Thoracic aorta (tissue), 2 donors: ENCODE measurements at regions not wholly inside any gene's neighbourhood (a gene's known extent, or its start where the extent isn't known, plus 50 kb on each side); places are given as distances from the start of the nearest gene placed in this dataset.
"Not testable (repeated sequence)": the region's sequence is repeated elsewhere in the genome, so short reads cannot be mapped to it uniquely, and the experiment has no call there.

Experiments
- ATAC-seq: fragments of 150-250 bp; one replicate; pipeline ENCODE4 v1.8.0; 2017; ENCODE audit warnings: low read depth; ENCODE audit not compliant: insufficient number of reproducible peaks, low FRiP score
- DNase-seq: peaks from one replicate; pipeline ENCODE4 v3.0.0-alpha.2; 2020; ENCODE audit warnings: low spot score
- H3K27ac ChIP-seq, 2 donors: fragments of 200-600 bp; sonication (generic); 1 replicate in 1 of 2; 2 replicates in 1 of 2; pipeline ENCODE4 v1.5.1; 2016; ENCODE audit warnings: mild to moderate bottlenecking in 2 of 2, moderate library complexity in 2 of 2
- H3K27me3 ChIP-seq: fragments of 200-600 bp; sonication (generic); replicated peaks from 2 replicates; pipeline ENCODE4 v1.6.0; 2016; ENCODE audit warnings: mild to moderate bottlenecking; ENCODE audit not compliant: insufficient read depth
- H3K36me3 ChIP-seq: fragments of 200-600 bp; sonication (generic); one replicate; pipeline ENCODE4 v1.5.1; 2016
- H3K4me1 ChIP-seq, 2 donors: fragments of 200-600 bp; sonication (generic); 1 replicate in 1 of 2; 2 replicates in 1 of 2; pipeline versions ENCODE4 v1.5.1 to v1.6.0; 2016; ENCODE audit warnings: low read depth in 2 of 2, mild to moderate bottlenecking in 1 of 2; ENCODE audit not compliant: control insufficient read depth in 1 of 2
- H3K4me3 ChIP-seq: fragments of 200-600 bp; sonication (generic); 2 replicates; pipeline ENCODE4 v1.5.1; 2016; ENCODE audit warnings: mild to moderate bottlenecking
- H3K9me3 ChIP-seq: fragments of 200-600 bp; sonication (generic); 2 replicates; pipeline ENCODE4 v1.5.1; 2016
- CTCF ChIP-seq: fragments of 200-600 bp; sonication (generic); IDR thresholded peaks from one replicate; pipeline ENCODE4 v1.5.1; 2019; ENCODE audit warnings: antibody characterized with exemption

DNA sequence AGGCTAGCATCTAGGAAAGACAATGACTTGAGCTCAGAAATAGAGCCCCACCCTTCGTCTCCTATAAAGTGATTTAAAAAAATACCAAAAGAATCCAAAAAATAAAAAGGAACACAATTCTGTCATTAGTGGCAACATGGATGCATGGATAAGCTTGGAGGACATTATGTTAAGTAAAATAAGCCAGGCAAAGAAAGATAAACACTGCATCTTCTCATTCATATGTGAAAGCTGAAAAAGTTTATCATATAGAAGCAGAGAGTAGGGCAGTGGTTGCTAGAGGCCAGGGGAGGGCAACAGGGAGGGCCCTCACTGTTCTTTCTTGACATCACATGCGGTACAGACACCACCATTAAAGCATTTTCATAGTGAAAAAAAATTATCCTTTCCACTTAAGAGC lies 220.9 kb upstream of the TRPC7 start:
- H3K36me3 ChIP-seq: no peaks in the 10 kb centered on the region
- TF ChIP-seq CTCF: no peak
- H3K4me3 ChIP-seq: no peak overlapping the region
- ATAC-seq (no peak), DNase-seq (no peak)
- no peaks in the 10 kb centered on the region for H3K27me3 ChIP-seq
- H3K4me1 ChIP-seq: no peaks in the 10 kb centered on the region
- no peaks in the 10 kb centered on the region for H3K9me3 ChIP-seq
- no peak overlapping the region for H3K27ac ChIP-seq

DNA sequence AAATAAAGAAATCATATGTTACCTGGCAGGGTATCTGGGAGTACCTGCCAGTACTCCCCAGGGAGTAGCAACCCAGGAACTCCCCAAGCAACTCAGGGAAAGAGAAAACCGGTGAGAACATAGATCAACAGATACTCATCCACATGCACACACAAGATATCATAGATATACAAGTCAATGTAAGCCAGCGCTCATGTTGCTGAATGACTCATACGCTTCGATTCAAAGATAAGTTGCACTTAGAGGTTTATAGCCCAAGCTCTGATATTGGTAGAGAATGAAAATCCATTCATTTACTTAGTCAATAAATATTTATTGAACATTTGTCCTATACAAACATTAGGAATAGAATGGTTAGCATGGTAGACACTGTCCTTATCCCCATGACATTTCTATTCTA lies 219.1 kb upstream of the TRPC7 start:
- no peaks in the 10 kb centered on the region for H3K9me3 ChIP-seq
- H3K27ac ChIP-seq: no peak overlapping the region
- no peak for TF ChIP-seq CTCF
- H3K27me3 ChIP-seq: no peaks in the 10 kb centered on the region
- H3K4me1 ChIP-seq: no peaks in the 10 kb centered on the region
- H3K36me3 ChIP-seq: no peaks in the 10 kb centered on the region
- ATAC-seq: no peak
- H3K4me3 ChIP-seq: no peak overlapping the region
- DNase-seq: no peak

GRCh38 chr5:136579238-136579637 lies 213.9 kb upstream of the TRPC7 start:
- ATAC-seq: no peak

DNA sequence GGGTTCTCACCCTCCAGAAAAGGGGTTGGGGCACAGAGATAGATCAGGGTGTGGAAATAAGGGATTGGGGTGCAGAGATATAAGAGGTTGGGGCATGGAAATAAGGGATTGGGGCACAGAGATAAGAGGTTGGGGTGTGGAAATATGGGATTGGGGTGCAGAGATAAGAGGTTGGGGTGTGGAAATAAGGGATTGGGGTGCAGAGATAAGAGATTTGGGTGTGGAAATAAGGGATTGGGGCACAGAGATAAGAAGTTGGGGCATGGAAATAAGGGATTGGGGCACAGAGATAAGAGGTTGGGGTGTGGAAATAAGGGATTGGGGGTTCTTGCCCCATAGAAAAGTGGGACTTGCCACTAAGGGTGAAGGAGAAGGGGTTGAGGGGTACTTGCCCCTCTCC lies 204.5 kb upstream of the TRPC7 start:
- H3K4me1 ChIP-seq, H3K36me3 ChIP-seq, DNase-seq, ATAC-seq, H3K9me3 ChIP-seq, H3K4me3 ChIP-seq, H3K27ac ChIP-seq, H3K27me3 ChIP-seq: not testable (repeated sequence)

More at GRCh38 chr5:136579238-136579637, 213.9 kb upstream of the TRPC7 start:
- Histone ChIP-seq H3K27me3 (no peaks in the 10 kb centered on the region), H3K36me3 (no peaks in the 10 kb centered on the region), H3K9me3 (no peaks in the 10 kb centered on the region), H3K4me1 (no peaks in the 10 kb centered on the region), H3K4me3 (no peak overlapping the region), H3K27ac (no peak overlapping the region)
- DNase-seq: no peak
- no peak for TF ChIP-seq CTCF

DNA sequence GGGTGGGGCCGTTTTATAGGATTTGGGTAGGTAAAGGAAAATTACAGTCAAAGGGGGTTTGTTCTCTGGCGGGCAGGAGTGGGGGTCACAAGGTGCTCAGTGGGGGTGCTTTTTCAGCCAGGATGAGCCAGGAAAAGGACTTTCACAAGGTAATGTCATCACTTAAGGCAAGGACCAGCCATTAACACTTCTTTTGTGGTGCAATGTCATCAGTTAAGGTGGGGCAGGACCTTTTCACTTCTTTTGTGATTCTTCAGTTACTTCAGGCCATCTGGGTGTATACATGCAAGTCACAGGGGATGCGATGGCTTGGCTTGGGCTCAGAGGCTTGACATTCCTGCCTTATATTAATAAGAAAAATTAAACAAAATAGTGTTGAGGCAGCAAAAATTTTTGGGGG lies 200.1 kb upstream of the TRPC7 start:
- ATAC-seq, H3K4me3 ChIP-seq, H3K27ac ChIP-seq, H3K4me1 ChIP-seq, DNase-seq, H3K36me3 ChIP-seq, H3K27me3 ChIP-seq, H3K9me3 ChIP-seq: not testable (repeated sequence)

- not testable (repeated sequence) for DNase-seq, ATAC-seq, H3K4me1 ChIP-seq, H3K4me3 ChIP-seq, H3K27ac ChIP-seq, H3K27me3 ChIP-seq, H3K36me3 ChIP-seq, H3K9me3 ChIP-seq
Observed at GRCh38 chr5:136565050-136565449, 199.7 kb upstream of the TRPC7 start.

DNA sequence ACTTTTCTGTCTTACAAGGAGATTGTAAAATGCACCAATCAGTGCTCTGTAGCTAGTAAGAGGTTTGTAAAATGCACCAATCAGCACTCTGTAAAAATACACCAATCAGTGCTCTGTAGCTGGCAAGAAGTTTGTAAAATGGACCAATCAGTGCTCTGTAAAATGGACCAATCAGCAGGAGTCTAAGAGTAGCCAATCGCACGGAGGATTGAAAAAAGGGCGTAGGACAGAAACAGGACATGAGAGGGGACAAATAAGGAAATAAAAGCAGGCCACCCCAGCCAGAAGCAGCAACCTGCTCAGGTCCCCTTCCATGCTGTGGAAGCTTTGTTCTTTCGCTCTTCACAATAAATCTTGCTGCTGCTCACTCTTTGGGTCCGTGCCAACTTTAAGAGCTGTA lies 199.1 kb upstream of the TRPC7 start:
- H3K9me3 ChIP-seq, H3K27me3 ChIP-seq, H3K4me1 ChIP-seq, DNase-seq, H3K27ac ChIP-seq, ATAC-seq, H3K4me3 ChIP-seq, H3K36me3 ChIP-seq: not testable (repeated sequence)
